Left renal cortex interstitium (tissue), 4 donors: ENCODE measurements at regions not wholly inside any gene's neighbourhood (a gene's known extent, or its start where the extent isn't known, plus 50 kb on each side); places are given as distances from the start of the nearest gene placed in this dataset.
"Not testable (repeated sequence)": the region's sequence is repeated elsewhere in the genome, so short reads cannot be mapped to it uniquely, and the experiment has no call there.

Source experiments
- DNase-seq, 4 donors: peaks; one replicate each; pipeline ENCODE4 v3.0.0-alpha.2; 2013; ENCODE audit warnings: low read depth in 4 of 4, low spot score in 2 of 4, missing footprints in 1 of 4

- DNase-seq: no peak
Measured at GRCh38 chr6:114718716-114719270, 376.0 kb upstream of the HS3ST5 start.

DNA sequence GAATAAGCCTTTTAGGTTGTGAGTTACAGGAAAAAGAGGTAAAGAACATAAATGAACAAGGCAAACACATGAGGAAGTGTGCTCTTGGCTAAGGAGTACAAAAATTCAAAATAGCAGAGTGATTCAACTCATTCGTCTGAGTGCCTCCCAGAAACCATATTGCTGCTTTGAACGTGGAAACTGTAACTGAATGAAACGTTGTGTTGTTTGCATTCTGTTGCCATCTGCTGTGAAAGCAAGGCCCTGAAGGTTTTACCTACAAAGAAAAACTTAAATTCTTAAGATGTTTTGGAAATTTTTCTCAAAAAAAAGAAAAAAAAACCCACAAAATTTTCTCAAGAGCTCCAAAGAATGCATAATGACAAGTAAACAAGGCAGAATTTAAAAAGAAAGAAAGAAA, 375.4 kb upstream of the HS3ST5 start:
- no peak for DNase-seq

GRCh38 chr6:114714836-114715507, 372.1 kb upstream of the HS3ST5 start:
- DNase-seq: no peak

DNA sequence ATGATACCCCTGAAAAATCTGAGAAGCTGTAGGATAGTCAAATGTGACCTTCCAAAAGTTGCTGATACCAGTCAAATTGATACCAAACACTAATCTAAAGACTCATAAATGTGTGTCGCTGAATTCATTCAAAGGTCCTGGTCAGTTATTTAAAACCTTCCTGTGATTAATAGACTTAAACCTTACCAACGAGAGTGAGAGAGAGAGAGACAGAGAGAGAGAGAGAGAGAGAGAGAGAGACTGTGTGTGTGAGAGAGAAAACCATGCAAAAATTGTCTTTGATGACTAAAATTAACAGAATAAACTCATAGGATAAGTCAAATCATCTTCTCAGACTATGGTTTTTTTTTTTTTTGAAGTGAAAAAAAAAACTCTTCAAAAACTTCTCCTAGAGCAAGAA, 370.9 kb upstream of the HS3ST5 start:
- no peak for DNase-seq

- DNase-seq: no peak
Measured at GRCh38 chr6:114712129-114712662, 369.4 kb upstream of the HS3ST5 start.

- DNase-seq: no peak
Measured at GRCh38 chr6:114707081-114707620, 364.3 kb upstream of the HS3ST5 start.

- no peak for DNase-seq
Measured at GRCh38 chr6:114690625-114691024, 347.8 kb upstream of the HS3ST5 start.

- DNase-seq: no peak
Measured at GRCh38 chr6:114659513-114659912, 316.7 kb upstream of the HS3ST5 start.

- no peak for DNase-seq
Measured at GRCh38 chr6:114651611-114652010, 308.8 kb upstream of the HS3ST5 start.

DNA sequence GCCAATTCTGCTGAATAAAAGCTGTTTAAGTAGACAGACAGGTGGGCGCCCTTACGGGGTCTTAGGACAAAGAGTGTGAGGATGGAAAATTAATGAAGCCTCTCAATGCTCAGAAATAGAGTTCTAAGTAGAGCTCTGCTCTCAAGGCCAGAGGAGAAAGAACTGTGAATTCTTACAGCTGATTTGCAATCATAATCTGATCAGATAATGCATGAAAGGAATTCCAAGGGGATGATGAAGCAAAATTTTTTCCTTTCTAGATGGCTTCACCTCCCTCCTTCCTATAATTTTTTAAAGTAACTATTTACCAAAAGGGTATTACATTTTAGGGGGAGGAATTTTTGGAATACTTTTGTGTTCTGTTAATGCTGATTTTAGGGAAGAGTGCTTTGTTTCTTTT, 308.1 kb upstream of the HS3ST5 start:
- no peak for DNase-seq

GRCh38 chr6:114649298-114649697, 306.5 kb upstream of the HS3ST5 start:
- no peak for DNase-seq

DNA sequence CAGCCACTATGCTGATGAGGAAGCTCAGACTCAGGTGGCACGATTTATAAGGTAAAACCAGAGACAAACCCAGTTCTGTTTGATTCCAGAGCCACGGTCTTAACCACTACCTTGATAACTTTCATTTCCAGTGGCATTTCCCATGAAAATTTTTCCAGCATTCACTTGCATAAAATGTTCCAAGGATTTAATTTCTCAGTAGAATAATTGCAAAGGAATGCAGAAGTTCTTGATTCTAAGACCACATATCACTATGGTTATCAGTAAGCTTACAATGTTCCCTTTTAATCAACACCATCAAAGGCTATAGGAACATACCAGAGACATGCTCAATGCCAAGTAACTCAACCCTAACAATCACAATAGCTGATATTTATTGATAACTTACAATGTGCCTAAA, 306.0 kb upstream of the HS3ST5 start:
- DNase-seq: no peak

DNA sequence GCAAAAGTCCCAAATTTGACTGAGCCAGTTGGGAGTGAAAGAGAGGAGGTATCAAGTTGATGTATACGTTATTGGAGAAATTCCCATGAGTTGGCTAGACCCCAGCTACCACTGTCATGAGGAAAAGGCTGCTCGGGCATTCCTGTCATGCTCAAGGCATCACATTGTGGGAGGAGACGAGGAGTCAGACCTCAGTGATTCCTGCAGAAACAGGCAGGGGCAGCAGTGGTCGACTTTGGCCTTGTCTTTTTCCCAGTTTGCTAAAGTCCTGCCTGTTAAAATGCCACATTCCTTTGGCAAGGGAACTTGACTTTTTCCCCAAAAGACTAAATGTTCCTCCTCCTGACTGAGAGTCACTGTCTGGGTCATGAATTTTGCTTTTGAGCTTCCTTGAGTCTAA, 295.5 kb upstream of the HS3ST5 start:
- DNase-seq: no peak

DNA sequence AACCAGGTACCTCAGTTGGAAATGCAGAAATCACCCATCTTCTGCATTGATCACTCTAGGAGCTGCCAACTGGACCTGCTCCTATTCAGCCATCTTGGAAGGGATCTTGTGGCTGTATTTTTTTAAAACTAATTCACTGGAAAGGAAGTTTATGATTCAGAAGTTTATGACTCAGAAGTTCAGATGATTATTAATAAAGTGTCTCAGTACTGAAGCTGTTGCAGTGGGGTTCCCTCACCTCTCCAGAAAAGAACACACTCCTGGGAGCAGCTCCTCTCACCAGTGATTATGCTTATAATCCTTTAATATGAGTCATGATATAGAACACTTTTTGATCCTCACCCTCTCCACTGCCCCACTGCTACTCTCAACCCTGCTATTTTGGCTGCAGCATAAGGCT, 291.2 kb upstream of the HS3ST5 start:
- DNase-seq: no peak

- not testable (repeated sequence) for DNase-seq
Measured at GRCh38 chr6:114626226-114626625, 283.4 kb upstream of the HS3ST5 start.

GRCh38 chr6:114619621-114620200, 276.9 kb upstream of the HS3ST5 start:
- no peak for DNase-seq

GRCh38 chr6:114611696-114612095, 268.9 kb upstream of the HS3ST5 start:
- DNase-seq: no peak

GRCh38 chr6:114608091-114608490, 265.3 kb upstream of the HS3ST5 start:
- no peak for DNase-seq

DNA sequence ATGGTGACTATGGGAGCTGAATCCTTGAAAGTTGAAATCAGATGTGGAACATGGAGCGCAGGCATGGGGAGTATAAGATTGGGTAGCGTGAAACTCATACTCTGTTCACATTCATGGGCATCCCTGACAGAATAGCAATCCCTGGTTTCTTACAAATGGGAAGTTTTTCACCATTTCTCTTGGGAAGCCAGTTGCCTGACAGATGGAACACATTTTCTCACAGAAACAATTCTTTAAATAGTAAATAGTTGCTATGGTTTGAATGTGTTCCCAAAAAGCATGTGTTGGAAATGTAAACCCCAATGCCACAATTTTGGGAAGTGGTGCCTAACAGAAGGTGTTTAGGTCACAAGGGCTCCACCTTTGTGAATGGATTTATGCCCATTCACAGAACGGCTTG, 262.8 kb upstream of the HS3ST5 start:
- DNase-seq: no peak

- DNase-seq: no peak
Measured at GRCh38 chr6:114600381-114600780, 257.6 kb upstream of the HS3ST5 start.

DNA sequence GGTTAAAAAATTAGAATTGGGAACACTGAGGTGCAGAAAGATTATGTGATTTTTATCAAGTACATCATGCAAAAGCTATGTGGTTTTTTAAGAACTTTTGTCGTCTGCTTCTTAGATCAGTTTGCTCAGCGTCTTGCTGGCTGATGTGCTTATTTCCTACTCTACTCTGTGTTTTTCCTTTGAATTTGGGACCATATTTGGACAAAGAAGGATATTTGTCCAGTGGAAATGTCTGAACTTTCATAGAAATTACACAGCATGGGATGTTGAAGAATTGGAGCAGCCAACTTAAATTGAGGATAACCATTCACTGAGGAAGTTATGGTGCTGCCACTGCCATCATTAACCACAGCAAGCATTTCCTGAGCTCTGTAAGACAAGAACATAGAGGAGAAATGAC, 252.8 kb upstream of the HS3ST5 start:
- no peak for DNase-seq

GRCh38 chr6:114595186-114595585, 252.4 kb upstream of the HS3ST5 start:
- DNase-seq: no peak
